ENCODE measurements at regions not wholly inside any gene's neighbourhood (a gene's known extent, or its start where the extent isn't known, plus 50 kb on each side); places are given as distances from the start of the nearest gene placed in this dataset.

- ATAC-seq (no peak), DNase-seq (ENCODE audit: low spot score) (no peak)
Measured at GRCh38 chr19:31096062-31096830, 253.0 kb downstream of the TSHZ3 start.

DNA sequence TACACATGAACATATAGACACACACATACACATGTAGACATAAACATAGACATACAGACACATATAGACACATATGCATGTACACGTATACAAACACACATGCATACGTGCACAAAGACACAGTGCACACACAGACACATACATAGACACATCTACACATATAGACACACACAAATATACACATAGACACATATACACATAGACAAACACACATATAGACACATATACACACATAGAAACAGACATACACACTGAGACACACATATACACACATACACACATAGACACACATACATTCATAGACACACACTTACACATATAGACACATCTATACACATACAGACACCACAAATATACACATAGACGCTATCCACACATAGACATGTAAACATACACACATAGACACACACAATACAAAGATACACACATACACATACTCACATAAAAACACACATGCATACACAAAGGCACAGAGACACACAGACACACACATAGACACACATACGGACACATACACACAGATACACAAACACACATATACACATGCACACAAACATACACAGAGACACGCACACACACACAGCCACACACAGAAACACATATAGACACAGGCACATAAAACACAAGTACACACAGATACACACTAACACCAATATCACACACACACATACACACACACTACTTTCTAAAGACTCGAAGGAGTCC is 254.0 kb downstream of the TSHZ3 start:
- DNase-seq (ENCODE audit: low spot score) (no peak), ATAC-seq (no peak)

GRCh38 chr19:31092274-31092673 is 257.0 kb downstream of the TSHZ3 start:
- no peak for DNase-seq (ENCODE audit: low spot score)
- ATAC-seq: no peak

GRCh38 chr19:31089681-31090080 is 259.6 kb downstream of the TSHZ3 start:
- DNase-seq (ENCODE audit: low spot score) (no peak), ATAC-seq (no peak)

DNA sequence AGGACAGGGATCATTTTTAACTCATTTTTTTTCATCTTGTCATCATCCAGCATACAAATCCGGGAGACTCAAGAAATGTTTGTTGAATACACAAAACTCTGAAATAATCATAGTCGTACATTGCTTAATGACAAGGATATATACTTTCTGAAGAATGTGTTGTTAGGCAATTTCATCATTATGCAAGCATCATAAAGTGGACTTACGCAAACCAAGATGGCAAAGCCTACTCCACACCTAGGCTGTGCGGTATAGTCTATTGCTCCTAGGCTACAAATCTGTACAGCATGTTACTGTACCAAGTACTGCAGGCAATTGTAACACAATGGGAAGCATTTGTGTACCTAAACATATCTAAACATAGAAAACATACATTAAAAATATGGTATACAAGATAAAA is 264.1 kb downstream of the TSHZ3 start:
- ATAC-seq: no peak
- DNase-seq (ENCODE audit: low spot score): no peak

DNA sequence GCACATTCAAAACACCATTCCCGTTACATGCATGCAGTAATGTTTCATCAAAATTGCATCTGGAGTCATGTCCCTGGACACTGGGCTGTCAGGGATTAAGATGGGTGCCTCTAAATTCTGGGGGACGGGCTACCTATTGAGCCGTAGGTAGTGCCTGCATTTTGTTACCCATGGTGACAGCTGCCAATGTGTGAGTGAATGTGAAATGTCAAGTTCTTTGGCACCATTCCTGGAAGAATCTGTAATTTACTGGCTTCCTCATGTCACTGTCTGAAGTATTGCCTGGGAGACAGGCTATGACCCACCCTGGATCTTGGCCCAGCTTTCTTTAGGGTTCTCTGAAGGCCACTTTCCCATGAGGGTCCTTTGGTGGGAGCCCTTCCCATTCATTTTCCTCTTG is 266.1 kb downstream of the TSHZ3 start:
- ATAC-seq (no peak), DNase-seq (ENCODE audit: low spot score) (no peak)

- ATAC-seq (no peak), DNase-seq (ENCODE audit: low spot score) (no peak)
Measured at GRCh38 chr19:31075146-31075655, 274.0 kb downstream of the TSHZ3 start.

DNA sequence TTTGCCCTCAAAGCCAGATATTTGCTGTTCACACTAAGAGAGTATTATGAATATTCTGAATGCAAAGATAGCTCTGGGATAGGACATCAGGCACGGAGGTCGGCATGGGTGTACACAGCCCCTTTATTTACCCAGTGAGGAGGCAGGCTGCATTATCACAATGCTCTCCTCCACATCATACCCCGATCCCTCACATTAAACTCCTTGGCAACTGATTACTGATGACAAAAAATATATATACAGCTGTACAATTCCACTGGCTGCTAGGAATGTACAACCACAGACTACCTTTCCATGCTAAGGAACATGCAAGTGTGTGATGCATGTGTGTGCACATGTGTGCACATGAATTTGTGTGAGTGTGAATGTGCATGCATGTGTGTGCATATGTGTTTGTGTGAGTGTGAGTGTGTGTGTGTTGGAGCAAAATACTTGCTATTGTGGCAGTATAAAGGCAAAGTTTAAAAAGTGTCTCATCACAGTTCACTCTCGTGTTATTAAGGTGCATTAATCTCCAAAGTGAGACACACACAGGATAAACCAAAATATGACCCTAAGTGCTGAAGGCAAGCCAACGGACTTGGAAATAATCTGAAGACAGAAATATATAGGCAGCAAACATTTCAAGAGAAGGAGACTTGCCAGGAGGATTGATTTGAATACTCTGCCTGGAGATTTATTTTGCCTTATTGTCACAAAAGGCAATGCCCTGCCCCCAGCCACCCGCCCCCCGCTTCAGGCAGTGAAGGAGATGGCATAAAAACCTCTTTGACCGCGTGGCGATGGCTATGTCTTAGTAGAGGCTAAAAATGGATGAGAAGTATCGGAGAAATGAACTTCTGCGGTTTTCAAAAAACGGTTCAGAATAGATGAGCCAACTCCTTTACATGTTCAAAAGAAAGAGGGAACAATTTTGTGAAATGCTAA is 274.8 kb downstream of the TSHZ3 start:
- DNase-seq (ENCODE audit: low spot score) (no peak), ATAC-seq (no peak)

- no peak for DNase-seq (ENCODE audit: low spot score)
- ATAC-seq: no peak
Measured at GRCh38 chr19:31073485-31074198, 275.6 kb downstream of the TSHZ3 start.

- DNase-seq (ENCODE audit: low spot score) (no peak), ATAC-seq (no peak)
Measured at GRCh38 chr19:31072451-31072850, 276.8 kb downstream of the TSHZ3 start.

DNA sequence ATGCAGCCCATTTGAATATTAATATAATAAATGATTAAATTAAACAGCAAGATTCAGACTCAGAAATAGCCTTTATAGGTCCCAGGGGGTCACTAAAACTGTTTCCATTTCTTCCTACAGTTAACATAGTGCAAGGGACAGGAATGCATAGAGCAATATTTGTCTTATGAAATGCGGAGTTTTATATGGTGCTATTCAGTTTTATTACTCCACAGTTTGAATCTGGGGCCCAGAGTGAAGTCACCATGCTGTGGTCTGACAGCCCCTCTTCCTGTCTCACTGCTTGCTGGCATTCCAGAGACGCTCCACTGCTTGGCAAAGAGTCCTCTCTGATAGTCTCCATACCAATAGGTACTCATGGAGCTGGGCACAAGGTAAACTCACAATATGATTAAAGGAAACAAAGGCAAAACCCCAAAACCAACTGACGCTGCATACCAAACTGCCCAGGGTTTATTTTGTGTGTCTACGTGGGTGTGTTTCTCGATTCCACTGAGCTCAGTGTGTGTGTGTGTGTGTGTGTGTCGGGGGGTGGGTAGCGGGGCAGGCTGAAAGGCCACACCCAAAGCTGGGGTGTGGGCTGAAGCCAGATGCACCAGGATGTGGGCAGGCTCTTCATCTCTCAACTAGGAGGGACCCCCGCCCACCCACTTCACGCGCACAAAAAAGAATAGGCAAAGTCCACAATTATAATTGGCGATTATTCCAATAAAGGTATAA is 277.9 kb downstream of the TSHZ3 start:
- DNase-seq (ENCODE audit: low spot score) (no peak), ATAC-seq (no peak)

DNA sequence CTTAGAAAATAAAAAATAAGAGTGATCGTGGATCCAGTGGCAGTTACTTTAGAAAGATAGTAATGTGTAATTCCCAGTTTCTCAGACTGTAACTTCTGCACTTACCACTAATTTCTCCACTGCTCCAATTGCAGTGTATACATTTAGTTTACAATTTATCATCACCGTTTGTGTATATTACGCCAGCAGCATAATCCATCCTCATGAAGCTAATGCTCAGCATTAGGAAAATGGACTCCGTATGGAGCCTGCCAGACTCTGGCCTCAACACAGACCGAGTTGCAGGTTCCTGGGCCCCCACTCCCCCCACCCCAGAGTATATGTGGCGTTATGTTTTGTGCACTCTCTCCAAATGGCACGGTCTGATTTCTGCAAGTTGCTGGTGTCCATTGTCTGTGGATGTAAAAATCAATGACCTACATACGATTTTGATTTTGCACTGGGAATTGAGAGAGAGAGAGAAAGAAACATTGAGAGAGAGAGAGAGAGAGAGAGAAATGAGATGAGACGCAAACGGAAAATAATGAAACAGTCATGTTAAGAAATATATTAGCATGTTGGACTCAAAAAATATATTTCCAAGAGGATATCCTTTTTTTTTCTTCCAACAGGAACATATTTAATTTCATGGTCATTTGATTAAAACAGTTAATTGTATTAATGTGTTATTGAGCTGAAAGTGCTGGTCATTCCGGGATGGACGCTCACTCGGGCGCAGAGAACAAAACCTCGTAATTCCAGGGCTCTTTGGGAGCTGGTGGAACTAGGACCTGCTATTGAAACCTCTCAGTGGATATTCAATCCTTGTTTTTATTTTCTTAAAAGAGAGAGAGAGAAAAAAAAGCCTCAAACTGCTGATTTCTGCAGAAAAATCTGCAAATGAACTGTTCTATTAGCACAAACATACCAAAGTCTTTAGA is 278.8 kb downstream of the TSHZ3 start:
- DNase-seq (ENCODE audit: low spot score) (no peak), ATAC-seq (no peak)

- no peak for ATAC-seq
- DNase-seq (ENCODE audit: low spot score): no peak
Measured at GRCh38 chr19:31068268-31068667, 281.0 kb downstream of the TSHZ3 start.

- DNase-seq (ENCODE audit: low spot score) (no peak), ATAC-seq (no peak)
Measured at GRCh38 chr19:31066385-31066784, 282.9 kb downstream of the TSHZ3 start.

- no peak for ATAC-seq
- DNase-seq (ENCODE audit: low spot score): no peak
Measured at GRCh38 chr19:31064491-31064890, 284.7 kb downstream of the TSHZ3 start.

DNA sequence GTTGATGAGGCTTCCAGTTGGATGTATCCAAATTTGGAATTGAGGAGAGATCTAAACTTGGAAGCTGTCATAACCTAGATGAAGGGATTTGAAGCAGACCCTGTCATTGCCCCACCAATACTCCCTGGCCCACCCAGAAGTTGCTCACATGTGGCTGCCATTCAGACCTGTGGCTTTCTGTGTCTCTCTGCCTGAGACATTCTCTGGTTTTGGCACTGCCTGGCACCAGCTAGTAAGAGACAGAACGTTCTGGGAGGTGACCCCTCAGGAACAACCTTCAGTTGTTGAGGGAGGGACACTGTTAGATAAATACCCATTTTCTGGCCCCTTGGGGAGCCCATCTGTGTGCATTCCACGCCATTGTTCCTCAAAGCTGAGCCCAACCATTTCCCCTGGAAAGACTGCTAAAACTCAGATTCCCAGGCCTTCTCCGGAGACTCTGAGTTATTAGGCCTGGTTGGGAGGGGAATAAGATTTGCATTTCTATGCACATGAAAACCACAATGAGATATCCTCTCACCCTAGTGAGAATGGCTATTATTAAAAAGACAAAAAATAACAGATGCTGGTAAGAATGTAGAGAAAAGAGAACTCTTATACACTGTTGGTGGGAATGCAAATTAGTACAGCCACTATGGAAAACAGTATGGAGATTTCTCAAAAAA is 290.4 kb downstream of the TSHZ3 start:
- no peak for ATAC-seq
- DNase-seq (ENCODE audit: low spot score): no peak

- DNase-seq (ENCODE audit: low spot score) (no peak), ATAC-seq (no peak)
Measured at GRCh38 chr19:31057476-31057875, 291.8 kb downstream of the TSHZ3 start.

- DNase-seq (ENCODE audit: low spot score) (no peak), ATAC-seq (no peak)
Measured at GRCh38 chr19:31055454-31055853, 293.8 kb downstream of the TSHZ3 start.

Measured in left lobe of liver (tissue), 2 donors.